Smooth muscle cell (in vitro differentiated cells): ENCODE measurements at regions not wholly inside any gene's neighbourhood (a gene's known extent, or its start where the extent isn't known, plus 50 kb on each side); places are given as distances from the start of the nearest gene placed in this dataset.

Experiments used
- DNase-seq: peaks from one replicate; lab custom pipeline; 2025; ENCODE audit not compliant: unreplicated experiment; lab: John Stamatoyannopoulos, UW
- H2AFZ ChIP-seq: fragments of 200-600 bp; sonication (generic); 2 replicates; pipeline ENCODE4 v1.6.0; 2016; ENCODE audit warnings: antibody characterized with exemption, low read depth, mild to moderate bottlenecking
- H3F3A ChIP-seq: fragments of 200-600 bp; sonication (generic); 2 replicates; pipeline ENCODE4 v1.6.0; 2017; ENCODE audit warnings: antibody characterized with exemption, low read depth
- H3K27ac ChIP-seq: fragments of 200-600 bp; sonication (generic); 2 replicates; pipeline ENCODE4 v1.5.1; 2016; ENCODE audit warnings: low read depth, mild to moderate bottlenecking
- H3K27me3 ChIP-seq: fragments of 200-600 bp; sonication (generic); 2 replicates; pipeline ENCODE4 v1.6.1; 2016; ENCODE audit warnings: low read depth, mild to moderate bottlenecking
- H3K36me3 ChIP-seq: fragments of 200-600 bp; sonication (generic); 2 replicates; pipeline ENCODE4 v1.5.1; 2016; ENCODE audit warnings: low read depth
- H3K4me1 ChIP-seq: fragments of 200-600 bp; sonication (generic); 2 replicates; pipeline ENCODE4 v1.5.1; 2016; ENCODE audit warnings: low read depth
- H3K4me2 ChIP-seq: fragments of 200-600 bp; sonication (generic); 2 replicates; pipeline ENCODE4 v1.6.0; 2016; ENCODE audit warnings: mild to moderate bottlenecking
- H3K4me3 ChIP-seq: fragments of 200-600 bp; sonication (generic); 2 replicates; pipeline ENCODE4 v1.5.1; 2016; ENCODE audit warnings: mild to moderate bottlenecking
- H3K79me2 ChIP-seq: fragments of 200-600 bp; sonication (generic); 2 replicates; pipeline ENCODE4 v1.6.0; 2016; ENCODE audit warnings: low read depth, mild to moderate bottlenecking
- H3K9ac ChIP-seq: fragments of 200-600 bp; sonication (generic); 2 replicates; pipeline ENCODE4 v1.6.0; 2016; ENCODE audit warnings: low read depth
- H3K9me3 ChIP-seq: fragments of 200-600 bp; sonication (generic); replicated peaks from 2 replicates; pipeline ENCODE4 v1.5.1; 2016; ENCODE audit warnings: low read depth
- H4K20me1 ChIP-seq: fragments of 200-600 bp; sonication (generic); 2 replicates; pipeline ENCODE4 v1.6.0; 2016; ENCODE audit warnings: low read depth
- CTCF ChIP-seq: fragments of 200-600 bp; sonication (generic); IDR thresholded peaks from 2 replicates; pipeline ENCODE4 v1.5.1; 2017; ENCODE audit warnings: borderline replicate concordance, mild to moderate bottlenecking, antibody characterized with exemption; ENCODE audit not compliant: insufficient read depth, poor library complexity, severe bottlenecking
- WGBS: methylation state at CpG from one replicate; pipeline ENCODE4 v1.1.7; 2016; ENCODE audit warnings: low lambda C conversion rate; 5-methylcytosine and 5-hydroxymethylcytosine counted together

GRCh38 chr10:3363311-3364045 is 190.9 kb upstream of the PITRM1 start:
- no peak overlapping the region for H3K9ac ChIP-seq
- 90% methylated on average over 4 of the region's 4 CpGs for WGBS
- DNase-seq: no peak

GRCh38 chr10:3362394-3362793 is 189.8 kb upstream of the PITRM1 start:
- Histone ChIP-seq H3K4me1 (no peaks in the 10 kb centered on the region), H3F3A (no peaks in the 10 kb centered on the region), H3K4me2 (no peak overlapping the region), H3K27ac (no peak overlapping the region), H3K4me3 (no peak overlapping the region), H3K9me3 (peaks cover 5% of the 10 kb centered on the region), H3K27me3 (no peaks in the 10 kb centered on the region), H3K9ac (no peak overlapping the region), H4K20me1 (no peaks in the 10 kb centered on the region), H3K36me3 (no peaks in the 10 kb centered on the region), H3K79me2 (no peaks in the 10 kb centered on the region), H2AFZ (no peak overlapping the region)
- no peak for DNase-seq
- no peak for TF ChIP-seq CTCF

More at GRCh38 chr10:3363311-3364045, 190.9 kb upstream of the PITRM1 start:
- no peak overlapping the region for H2AFZ ChIP-seq
- no peak for TF ChIP-seq CTCF
- H3F3A ChIP-seq: no peaks in the 10 kb centered on the region
- H4K20me1 ChIP-seq: no peaks in the 10 kb centered on the region
- no peaks in the 10 kb centered on the region for H3K79me2 ChIP-seq
- no peak overlapping the region for H3K4me3 ChIP-seq
- H3K9me3 ChIP-seq: peaks cover 5% of the 10 kb centered on the region
- no peaks in the 10 kb centered on the region for H3K27me3 ChIP-seq
- H3K27ac ChIP-seq: no peak overlapping the region
- H3K36me3 ChIP-seq: no peaks in the 10 kb centered on the region
- no peak overlapping the region for H3K4me2 ChIP-seq
- no peaks in the 10 kb centered on the region for H3K4me1 ChIP-seq

DNA sequence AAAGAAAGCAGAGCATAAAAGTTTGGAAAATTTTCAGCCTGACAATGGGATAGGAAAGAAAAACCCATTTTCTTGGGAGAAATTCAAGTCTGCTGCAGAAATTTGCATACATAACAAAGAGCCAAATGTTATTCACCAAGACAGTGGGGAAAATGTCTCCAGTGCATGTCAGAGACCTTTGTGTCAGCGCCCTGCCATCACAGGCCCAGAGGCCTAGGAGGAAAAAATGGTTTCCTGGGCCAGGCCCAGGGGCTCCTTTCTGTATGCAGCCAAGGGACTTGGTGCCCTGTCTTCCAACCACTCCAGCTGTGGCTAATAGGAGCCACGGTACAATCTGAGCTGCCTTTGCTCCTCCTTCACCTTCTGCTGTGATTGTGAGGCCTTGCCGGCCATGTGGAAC is 189.1 kb upstream of the PITRM1 start:
- 89% methylated on average over 3 of the region's 3 CpGs for WGBS
- DNase-seq: no peak
- Histone ChIP-seq H4K20me1 (no peaks in the 10 kb centered on the region), H3K4me3 (no peak overlapping the region), H3K4me1 (no peaks in the 10 kb centered on the region), H3K27me3 (no peaks in the 10 kb centered on the region), H3K4me2 (no peak overlapping the region), H2AFZ (no peak overlapping the region), H3K9me3 (peaks cover 5% of the 10 kb centered on the region), H3K27ac (no peak overlapping the region), H3K79me2 (no peaks in the 10 kb centered on the region), H3F3A (no peaks in the 10 kb centered on the region), H3K9ac (no peak overlapping the region), H3K36me3 (no peaks in the 10 kb centered on the region)
- no peak for TF ChIP-seq CTCF

DNA sequence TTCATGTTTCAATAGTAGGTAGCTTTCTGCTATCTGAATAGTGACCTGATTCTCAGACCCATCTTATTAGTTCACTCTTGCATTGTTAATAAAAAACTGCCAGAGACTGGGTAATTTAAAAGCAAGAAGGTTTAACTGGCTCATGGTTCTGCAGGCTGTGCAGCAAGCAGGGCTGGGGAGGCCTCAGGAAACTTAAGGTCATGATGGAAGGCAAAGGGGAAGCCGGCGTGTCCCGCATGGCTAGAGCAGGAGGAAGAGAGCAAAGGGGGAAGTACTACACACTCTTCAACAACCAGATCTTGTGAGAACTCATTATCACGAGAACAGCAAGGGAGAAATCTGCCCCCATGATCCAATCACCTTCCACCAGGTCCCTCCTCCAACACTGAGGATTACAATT is 185.2 kb upstream of the PITRM1 start:
- no peak for DNase-seq
- TF ChIP-seq CTCF: no peak
- H3K4me3 ChIP-seq: no peak overlapping the region
- H3K27ac ChIP-seq: no peak overlapping the region
- no peaks in the 10 kb centered on the region for H3K36me3 ChIP-seq
- peaks cover 5% of the 10 kb centered on the region for H3K9me3 ChIP-seq
- no peaks in the 10 kb centered on the region for H3K79me2 ChIP-seq
- no peak overlapping the region for H2AFZ ChIP-seq
- H3K4me1 ChIP-seq: no peaks in the 10 kb centered on the region
- H3K4me2 ChIP-seq: no peak overlapping the region
- no peaks in the 10 kb centered on the region for H3K27me3 ChIP-seq
- H4K20me1 ChIP-seq: no peaks in the 10 kb centered on the region
- no peak overlapping the region for H3K9ac ChIP-seq
- peaks cover 3% of the 10 kb centered on the region for H3F3A ChIP-seq
- 98% methylated on average over 4 of the region's 4 CpGs for WGBS
